ENCODE measurements at regions not wholly inside any gene's neighbourhood (a gene's known extent, or its start where the extent isn't known, plus 50 kb on each side); places are given as distances from the start of the nearest gene placed in this dataset.

DNA sequence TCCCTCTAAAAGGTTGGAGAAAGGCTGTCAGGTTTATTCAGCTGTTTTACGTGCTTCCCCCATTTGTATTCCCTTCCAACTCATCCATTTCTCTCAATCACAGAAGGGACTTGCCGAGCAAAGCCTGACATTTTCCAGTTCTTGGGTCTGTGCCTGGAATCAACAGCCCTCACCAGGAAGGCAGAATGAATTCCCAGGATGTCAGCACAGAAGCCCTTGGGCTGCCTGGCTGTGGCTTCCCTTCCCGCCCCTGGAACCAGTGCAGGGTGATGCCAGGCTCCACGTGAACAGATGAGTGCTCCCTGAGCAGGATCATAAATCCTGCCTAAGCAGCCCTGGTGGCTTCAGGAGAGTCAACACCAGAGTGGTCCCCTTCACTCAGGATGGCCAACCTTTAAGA, 86.1 kb upstream of the CD83 start:
- DNase-seq (ENCODE audit: low spot score), result no peak

GRCh38 chr6:14035071-14035847, 82.3 kb upstream of the CD83 start:
- no peak for DNase-seq (ENCODE audit: low spot score)

GRCh38 chr6:14035874-14036273, 81.7 kb upstream of the CD83 start:
- no peak for DNase-seq (ENCODE audit: low spot score)

GRCh38 chr6:14036911-14037310, 80.7 kb upstream of the CD83 start:
- DNase-seq (ENCODE audit: low spot score), result no peak

DNA sequence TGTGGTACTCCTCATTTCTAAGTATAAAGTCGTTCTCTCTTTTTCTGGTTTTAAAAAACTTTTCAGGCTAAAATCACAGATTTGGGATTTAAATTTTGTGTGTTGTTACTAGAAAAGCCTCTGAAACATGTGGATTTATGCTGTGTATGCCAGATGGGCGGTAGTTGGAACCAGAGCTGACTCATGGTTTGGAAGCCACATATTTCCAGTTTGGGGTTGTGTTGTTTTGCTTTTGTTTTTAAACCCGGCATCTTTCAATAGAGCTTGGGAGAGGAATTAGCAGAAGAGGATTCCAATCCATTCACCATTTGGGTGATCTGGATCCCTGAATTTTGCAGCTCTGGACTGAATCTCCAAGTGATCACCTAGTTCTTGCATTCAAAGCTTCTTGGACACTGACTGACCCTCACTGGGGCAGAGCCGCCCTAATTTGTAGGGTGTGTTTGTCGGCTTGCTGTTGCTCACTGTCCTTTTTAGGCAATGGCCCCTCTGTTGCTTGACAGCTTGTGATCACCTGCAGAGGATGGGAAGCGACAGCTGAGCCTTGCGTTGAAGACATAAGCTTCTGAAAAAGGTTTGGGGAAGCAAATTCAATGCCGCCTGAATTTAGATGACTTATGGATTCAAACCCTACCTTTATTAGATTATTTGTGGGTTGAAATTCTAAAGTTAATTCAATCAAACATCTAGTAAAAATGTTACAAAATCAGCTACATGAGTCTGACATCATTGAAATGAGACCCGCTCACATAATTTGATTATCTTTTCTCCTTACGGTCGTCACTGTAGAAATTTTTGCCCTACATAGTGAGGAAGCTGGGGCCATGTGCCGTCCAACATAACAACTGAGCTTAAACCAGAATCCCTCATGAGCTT, 79.9 kb upstream of the CD83 start:
- DNase-seq (ENCODE audit: low spot score), result peak; percentile 71

DNA sequence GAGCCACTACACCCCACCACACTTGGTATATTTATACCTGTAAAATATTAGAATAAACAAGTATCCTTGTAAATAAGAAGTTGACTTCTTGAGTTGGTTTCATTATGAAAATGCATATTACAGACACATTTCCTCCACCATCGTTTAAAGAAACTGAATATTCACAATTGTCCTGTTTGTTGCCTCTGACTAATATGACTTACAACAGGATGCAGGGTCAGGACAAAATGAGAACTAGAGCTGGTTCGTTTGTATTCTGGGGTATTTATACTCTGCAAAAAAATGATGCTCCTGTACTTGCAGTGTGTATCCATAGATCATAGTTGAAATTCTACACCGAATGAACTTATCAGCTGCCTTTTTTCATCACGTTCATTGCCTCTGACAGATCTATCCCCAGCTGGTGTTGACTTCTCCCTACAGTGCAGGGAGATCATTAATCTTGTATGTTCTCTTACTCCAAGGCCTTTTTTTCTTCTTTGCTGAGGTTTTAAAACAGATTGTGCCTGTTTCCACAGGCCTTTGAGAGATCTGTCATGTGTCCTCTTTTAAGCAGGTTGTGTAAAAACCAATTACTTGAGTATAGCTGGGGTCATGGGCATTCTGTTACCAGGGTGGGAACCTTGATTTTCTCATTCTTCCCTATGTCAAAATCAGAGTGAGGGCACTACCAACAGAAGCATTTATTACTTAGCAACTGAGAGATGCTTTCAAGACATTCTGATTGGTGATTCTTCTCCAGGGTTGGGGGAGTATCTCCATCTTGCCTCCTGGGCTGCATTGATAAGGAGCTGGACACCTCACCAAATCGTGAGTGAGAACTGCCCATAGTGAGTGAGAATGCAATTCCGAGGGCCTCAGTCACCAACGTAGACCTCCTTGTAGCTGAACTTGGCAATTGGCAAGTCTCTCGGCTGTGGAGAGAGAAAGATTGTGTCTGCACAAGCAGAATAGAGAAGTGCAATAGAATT, 78.8 kb upstream of the CD83 start:
- no peak for DNase-seq (ENCODE audit: low spot score)

DNA sequence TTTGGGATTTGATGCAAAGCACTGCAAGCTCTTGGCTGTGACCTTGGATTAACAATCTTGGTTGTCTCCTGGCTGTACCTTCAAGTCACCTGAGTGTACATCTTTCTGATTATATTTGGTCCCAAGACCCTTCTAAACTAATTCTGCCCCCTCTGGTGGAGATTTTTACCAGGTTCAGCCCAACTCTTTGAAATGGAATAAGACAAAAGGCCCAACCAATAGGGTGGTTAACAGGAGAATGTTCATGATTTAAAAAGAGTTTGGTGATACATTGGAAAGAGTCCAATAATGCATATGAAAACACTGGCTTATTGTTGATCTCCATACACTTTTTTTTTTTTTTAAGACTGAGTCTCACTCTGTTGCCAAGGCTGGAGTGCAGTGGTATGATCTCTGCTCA, 77.5 kb upstream of the CD83 start:
- no peak for DNase-seq (ENCODE audit: low spot score)

- DNase-seq (ENCODE audit: low spot score), result peak; percentile 66
Measured at GRCh38 chr6:14046476-14047068, 71.0 kb upstream of the CD83 start.

GRCh38 chr6:14047151-14047740, 70.3 kb upstream of the CD83 start:
- no peak for DNase-seq (ENCODE audit: low spot score)

DNA sequence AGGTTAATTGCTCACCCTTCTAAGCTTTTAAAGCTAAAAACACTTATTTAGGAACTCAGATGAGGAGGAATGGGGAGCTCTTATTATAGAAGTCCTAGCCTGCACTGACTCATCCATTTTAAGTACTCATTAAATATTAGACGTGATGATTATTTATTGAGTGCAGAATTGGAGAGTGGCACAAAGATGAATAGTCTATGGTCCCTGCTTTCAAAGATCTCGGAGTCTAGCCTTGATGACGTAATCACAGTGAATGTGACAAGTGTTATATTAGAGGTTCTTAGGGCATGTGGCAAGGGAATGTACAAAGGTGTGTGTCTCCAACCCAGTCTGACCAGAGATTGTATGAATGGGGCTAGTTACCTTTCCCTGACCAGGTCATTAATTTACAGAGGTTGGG, 68.7 kb upstream of the CD83 start:
- DNase-seq (ENCODE audit: low spot score), result no peak

- peak; percentile 22 for DNase-seq (ENCODE audit: low spot score)
Measured at GRCh38 chr6:14051355-14051754, 66.2 kb upstream of the CD83 start.

DNA sequence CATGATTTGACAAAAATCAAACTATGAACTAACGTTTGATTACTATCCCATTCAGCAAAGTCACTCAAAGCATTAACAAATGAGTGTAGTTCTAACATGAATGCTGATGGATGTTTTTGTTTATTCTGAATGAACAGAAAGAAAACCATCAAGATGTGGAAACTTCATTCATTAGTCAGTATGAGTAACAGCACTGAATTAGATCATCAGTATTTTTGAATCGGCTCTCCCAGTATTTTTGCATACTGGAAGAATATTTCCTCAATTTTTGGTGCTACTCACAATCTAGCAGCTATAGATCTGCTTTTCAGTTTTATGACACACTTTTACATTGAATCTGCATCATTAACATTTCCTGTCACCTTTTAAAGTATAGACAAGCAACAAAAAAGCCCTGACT, 63.8 kb upstream of the CD83 start:
- DNase-seq (ENCODE audit: low spot score), result no peak

- DNase-seq (ENCODE audit: low spot score), result no peak
Measured at GRCh38 chr6:14055541-14055940, 62.0 kb upstream of the CD83 start.

DNA sequence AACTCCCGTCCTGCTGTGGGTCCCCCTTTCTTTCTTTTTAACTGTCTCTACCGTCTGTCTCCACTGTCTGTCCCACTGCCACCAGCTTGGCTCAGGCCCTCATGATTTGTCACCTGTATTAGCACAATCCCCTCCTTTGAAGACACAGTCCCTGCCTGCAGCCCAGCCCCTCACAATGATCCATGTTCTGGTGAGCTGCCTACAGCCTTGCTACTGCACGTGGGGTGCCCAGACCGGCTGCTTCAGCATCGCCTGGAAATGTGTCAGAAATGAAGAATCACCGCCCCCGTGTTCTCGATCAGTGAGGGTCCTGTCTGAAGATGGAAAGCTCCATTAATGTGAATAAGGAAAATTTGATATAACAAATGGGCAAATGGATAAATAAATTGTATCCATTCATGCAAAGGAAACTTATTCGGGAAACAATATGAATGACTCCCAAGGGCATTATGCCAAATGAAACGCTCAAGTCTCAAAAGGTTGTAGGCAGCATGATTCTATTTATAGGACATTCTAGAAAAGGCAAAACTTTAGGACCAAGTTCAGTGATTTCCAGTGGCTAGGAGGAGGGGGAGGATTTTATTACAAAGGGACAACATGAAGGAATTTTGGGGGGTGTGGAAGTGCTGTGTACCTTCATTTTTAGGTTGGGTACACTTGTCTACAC, 59.4 kb upstream of the CD83 start:
- peak; percentile 12 for DNase-seq (ENCODE audit: low spot score)

- peak; percentile 10 for DNase-seq (ENCODE audit: low spot score)
Measured at GRCh38 chr6:14058735-14059134, 58.8 kb upstream of the CD83 start.

DNA sequence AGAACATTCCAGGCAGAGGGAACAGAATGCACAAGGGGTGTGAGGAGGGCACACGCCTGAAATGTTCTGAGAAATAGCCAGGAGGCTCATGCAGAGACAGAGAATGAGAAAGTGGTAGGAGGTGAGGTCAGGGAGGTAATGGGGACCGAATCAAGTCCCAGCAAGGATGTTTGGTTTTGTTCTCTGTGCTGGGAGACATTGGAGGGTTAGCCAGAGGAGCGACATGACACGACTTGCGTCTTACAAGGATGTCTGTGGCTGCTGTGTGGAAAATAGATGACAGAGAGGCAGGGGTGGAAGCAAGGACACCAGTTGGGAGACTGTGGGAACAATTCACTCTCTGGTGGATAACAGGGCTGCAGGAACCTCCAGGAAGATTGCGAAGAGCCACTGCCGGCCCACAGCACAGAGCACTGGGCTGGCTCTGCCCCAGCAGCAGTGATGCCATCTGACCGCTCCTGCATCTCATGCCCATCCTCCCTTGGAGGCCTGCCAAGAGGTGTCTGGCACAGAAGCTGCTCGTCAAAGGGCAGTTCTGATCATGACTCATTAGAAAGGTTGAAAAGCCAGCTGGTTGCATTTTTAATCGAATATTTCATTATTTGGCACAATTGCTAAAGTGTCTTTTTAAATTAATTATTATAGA, 57.7 kb upstream of the CD83 start:
- DNase-seq (ENCODE audit: low spot score), result peak; percentile 83

DNA sequence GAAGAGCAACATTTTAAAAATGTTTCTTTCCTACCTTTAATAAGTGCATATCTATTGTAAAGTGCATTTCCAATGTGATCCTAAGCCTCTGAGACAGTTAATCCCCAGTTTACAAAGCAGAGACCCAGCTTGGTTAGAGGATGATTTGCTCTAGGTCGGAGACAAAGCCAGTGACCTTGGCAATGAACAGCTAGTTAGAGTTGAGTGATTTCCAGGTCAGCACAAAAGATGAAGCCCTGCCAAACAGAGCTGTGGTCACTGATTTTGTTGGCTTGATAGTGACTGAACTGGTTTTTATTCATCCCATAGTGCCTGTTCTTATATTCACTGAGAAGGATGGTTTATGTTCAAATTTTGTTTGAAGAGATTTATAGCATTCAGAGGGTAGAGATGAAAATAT, 56.6 kb upstream of the CD83 start:
- peak; percentile 79 for DNase-seq (ENCODE audit: low spot score)

GRCh38 chr6:14061643-14062042, 55.9 kb upstream of the CD83 start:
- DNase-seq (ENCODE audit: low spot score), result no peak

- no peak for DNase-seq (ENCODE audit: low spot score)
Measured at GRCh38 chr6:14062345-14063029, 55.1 kb upstream of the CD83 start.

DNA sequence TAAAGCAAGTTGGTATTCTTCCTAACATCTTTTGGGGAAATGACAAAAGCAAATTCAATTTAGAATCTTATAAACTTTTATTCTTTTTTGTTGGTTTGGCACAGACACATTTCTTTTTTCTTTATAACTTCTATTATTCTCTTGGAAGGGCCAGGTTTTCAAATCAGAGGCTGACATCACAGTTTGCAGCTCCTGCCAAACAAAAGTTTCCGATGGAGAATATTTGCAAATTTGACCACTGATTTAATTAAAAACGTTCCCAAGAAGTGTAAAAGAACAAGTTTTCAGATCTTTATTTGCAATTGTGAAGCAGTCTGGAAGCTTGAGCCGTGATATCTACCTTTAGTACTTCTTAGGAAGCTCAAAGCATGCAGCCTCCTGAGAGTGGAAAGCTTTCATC, 53.8 kb upstream of the CD83 start:
- no peak for DNase-seq (ENCODE audit: low spot score)
